NCI-H1694 treated with DMSO at 0.1 percent for 48 hours (cell line): ENCODE measurements at regions not wholly inside any gene's neighbourhood (a gene's known extent, or its start where the extent isn't known, plus 50 kb on each side); places are given as distances from the start of the nearest gene placed in this dataset.

Experiments
- DNase-seq: peaks from one replicate; lab custom pipeline; 2025; lab: John Stamatoyannopoulos, UW

- DNase-seq = no peak
These were observed 56.0 kb downstream of the PLK2 start for GRCh38 chr5:58403822-58404433.

- DNase-seq = no peak
These were observed 58.2 kb downstream of the PLK2 start for GRCh38 chr5:58401701-58402100.

GRCh38 chr5:58400737-58401136, 59.1 kb downstream of the PLK2 start:
- no peak for DNase-seq

- no peak for DNase-seq
These were observed 59.9 kb downstream of the PLK2 start for GRCh38 chr5:58399951-58400350.

- DNase-seq = no peak
These were observed 65.5 kb downstream of the PLK2 start for GRCh38 chr5:58394339-58394738.

- no peak for DNase-seq
These were observed 66.2 kb downstream of the PLK2 start for GRCh38 chr5:58393716-58394115.

GRCh38 chr5:58392496-58392895, 67.4 kb downstream of the PLK2 start:
- no peak for DNase-seq

GRCh38 chr5:58383448-58383847, 76.4 kb downstream of the PLK2 start:
- DNase-seq = no peak

- no peak for DNase-seq
These were observed 77.8 kb downstream of the PLK2 start for GRCh38 chr5:58382131-58382534.

- DNase-seq = no peak
These were observed 78.3 kb downstream of the PLK2 start for GRCh38 chr5:58381566-58381965.

- no peak for DNase-seq
These were observed 79.2 kb downstream of the PLK2 start for GRCh38 chr5:58380655-58381054.

- no peak for DNase-seq
These were observed 81.1 kb downstream of the PLK2 start for GRCh38 chr5:58378613-58379390.

- no peak for DNase-seq
These were observed 89.3 kb downstream of the PLK2 start for GRCh38 chr5:58370606-58371005.

GRCh38 chr5:58369513-58370190, 90.2 kb downstream of the PLK2 start:
- DNase-seq = no peak

GRCh38 chr5:58366461-58366860, 93.4 kb downstream of the PLK2 start:
- DNase-seq = no peak

GRCh38 chr5:58365791-58366190, 94.1 kb downstream of the PLK2 start:
- DNase-seq = no peak

- DNase-seq = no peak
These were observed 96.2 kb downstream of the PLK2 start for GRCh38 chr5:58363461-58364249.

- no peak for DNase-seq
These were observed 97.8 kb downstream of the PLK2 start for GRCh38 chr5:58362135-58362534.

- DNase-seq = no peak
These were observed 99.1 kb downstream of the PLK2 start for GRCh38 chr5:58360794-58361193.

GRCh38 chr5:58359981-58360380, 99.9 kb downstream of the PLK2 start:
- no peak for DNase-seq

GRCh38 chr5:58358501-58359178, 101.2 kb downstream of the PLK2 start:
- no peak for DNase-seq
